Endothelial cell of umbilical vein (primary cell): ENCODE measurements at regions not wholly inside any gene's neighbourhood (a gene's known extent, or its start where the extent isn't known, plus 50 kb on each side); places are given as distances from the start of the nearest gene placed in this dataset.

Source experiments
- BruUV-seq: library from RNA; stranded (reverse); fragments of 400-500 nt; replicated peaks from 2 replicates; lab custom pipeline; 2021; lab: Mats Ljungman, UMichigan
- CTCF ChIA-PET: fragments of 300-600, 350-600 bp; sonication (Branson Sonifier 250); formaldehyde crosslinking; loops from one replicate; lab custom pipeline; 2021; ENCODE audit warnings: antibody characterized with exemption, inconsistent platforms; lab: Charles Lee
- POLR2A ChIA-PET: fragments of 300-600, 350-600 bp; sonication (Branson Sonifier 250); formaldehyde crosslinking; loops from one replicate; lab custom pipeline; 2021; ENCODE audit warnings: antibody characterized with exemption, inconsistent platforms; lab: Charles Lee
- DNase-seq: peaks from one replicate; pipeline ENCODE4 v3.0.0-alpha.2; 2011; ENCODE audit warnings: low read depth, low spot score
- FAIRE-seq: peaks from 2 replicates; lab custom pipeline; 2011; peaks lifted over from hg19 to GRCh38; lab: Jason Lieb, UNC
- H2AFZ ChIP-seq: 2 replicates; pipeline ENCODE4 v1.6.0; 2012; ENCODE audit warnings: low read depth, low read length, control low read depth, inconsistent platforms
- H3K27ac ChIP-seq: 2 replicates; pipeline ENCODE4 v1.5.1; 2011; ENCODE audit warnings: low read depth, mild to moderate bottlenecking, control low read depth, low read length, moderate library complexity; ENCODE audit not compliant: insufficient read depth
- H3K27me3 ChIP-seq, 2 experiments: 2 replicates each; pipeline versions ENCODE4 v1.6.0 to v1.6.1; 2011; ENCODE audit warnings: low read length in 2 of 2, mixed read lengths in 1 of 2; ENCODE audit not compliant: control insufficient read depth in 2 of 2, insufficient read depth in 2 of 2
- H3K36me3 ChIP-seq, 2 experiments: 2 replicates in 1 of 2; 3 replicates in 1 of 2; pipeline ENCODE4 v1.5.1; 2011; ENCODE audit warnings: low read length in 2 of 2, mild to moderate bottlenecking in 1 of 2, moderate library complexity in 1 of 2; ENCODE audit not compliant: control insufficient read depth in 2 of 2, insufficient read depth in 2 of 2; ENCODE audit errors: extremely low read depth in 1 of 2
- H3K4me1 ChIP-seq: 3 replicates; pipeline ENCODE4 v1.5.1; 2011; ENCODE audit warnings: mild to moderate bottlenecking, low read length; ENCODE audit not compliant: control insufficient read depth, insufficient read depth; ENCODE audit errors: extremely low read depth
- H3K4me2 ChIP-seq: 2 replicates; pipeline ENCODE4 v1.6.1; 2011; ENCODE audit warnings: low read length, control low read depth, mixed read lengths; ENCODE audit not compliant: insufficient read depth
- H3K4me3 ChIP-seq, 3 experiments: fragments of 200-600 bp in 1 of 3; sonication (generic), shearing (Covaris generic) in 1 of 3; replicated peaks in 1 of 3; 2 replicates each; pipeline ENCODE4 v1.5.1; 2011 to 2016; ENCODE audit warnings: control low read depth in 3 of 3, low read length in 3 of 3, mild to moderate bottlenecking in 2 of 3, inconsistent platforms in 1 of 3, low read depth in 1 of 3, moderate library complexity in 1 of 3; ENCODE audit not compliant: insufficient read depth in 1 of 3
- H3K79me2 ChIP-seq: 2 replicates; pipeline ENCODE4 v1.6.0; 2012; ENCODE audit warnings: low read length, inconsistent platforms; ENCODE audit not compliant: control insufficient read depth, insufficient read depth
- H3K9ac ChIP-seq: replicated peaks from 2 replicates; pipeline ENCODE3; 2011; ENCODE audit warnings: low read length, control low read depth; ENCODE audit not compliant: insufficient read depth; ENCODE audit errors: extremely low read depth
- H3K9me1 ChIP-seq: replicated peaks from 3 replicates; pipeline ENCODE4 v1.6.0; 2011; ENCODE audit warnings: mild to moderate bottlenecking, low read length; ENCODE audit not compliant: control insufficient read depth, insufficient read depth; ENCODE audit errors: extremely low read depth
- H3K9me3 ChIP-seq: replicated peaks from 2 replicates; pipeline ENCODE4 v1.5.1; 2012; ENCODE audit warnings: low read length, inconsistent platforms; ENCODE audit not compliant: control insufficient read depth, insufficient read depth
- H4K20me1 ChIP-seq: replicated peaks from 2 replicates; pipeline ENCODE3; 2011; ENCODE audit warnings: mild to moderate bottlenecking, low read length; ENCODE audit not compliant: control insufficient read depth, insufficient read depth; ENCODE audit errors: extremely low read depth
- EZH2 ChIP-seq: IDR thresholded peaks from 2 replicates; pipeline ENCODE4 v1.6.1; 2012; ENCODE audit warnings: borderline replicate concordance, low read depth, mild to moderate bottlenecking, moderate library complexity, low read length, inconsistent platforms; ENCODE audit not compliant: severe bottlenecking
- FOS ChIP-seq: IDR thresholded peaks from 2 replicates; pipeline ENCODE4 v1.6.1; 2011; ENCODE audit warnings: mild to moderate bottlenecking, low read length, moderate library complexity, borderline replicate concordance; ENCODE audit not compliant: insufficient read depth
- GATA2 ChIP-seq: IDR thresholded peaks from 2 replicates; pipeline ENCODE4 v1.7.0; 2011; ENCODE audit warnings: low read depth, mild to moderate bottlenecking, moderate library complexity, mixed read lengths, low read length; ENCODE audit not compliant: insufficient read length, insufficient read depth
- JUN ChIP-seq: IDR thresholded peaks from 2 replicates; pipeline ENCODE4 v1.6.1; 2011; ENCODE audit warnings: borderline replicate concordance, low read depth; ENCODE audit not compliant: insufficient read length, insufficient read depth
- MYC ChIP-seq: IDR thresholded peaks from one replicate; pipeline ENCODE4 v1.6.1; 2011; ENCODE audit warnings: mild to moderate bottlenecking, low read depth, low read length
- POLR2A ChIP-seq: IDR thresholded peaks from 2 replicates; pipeline ENCODE4 v1.6.1; 2012; ENCODE audit warnings: low read depth, mild to moderate bottlenecking, control low read depth, low read length
- POLR2AphosphoS5 ChIP-seq: IDR thresholded peaks from 2 replicates; pipeline ENCODE4 v1.6.1; 2012; ENCODE audit warnings: low read depth, mild to moderate bottlenecking, control low read depth, low read length, moderate library complexity; ENCODE audit not compliant: insufficient read depth
- dilution Hi-C: fragments of 300-500 bp; cut with MboI; formaldehyde crosslinking; loops from one replicate; pipeline ENCODE4 v1.15.0; 2019; ENCODE audit warnings: low sequenced_read_pairs; ENCODE audit not compliant: extremely low pct_ligation_motif_present
- intact Hi-C: fragments of 100-400 bp; cut with micrococcal nuclease; formaldehyde crosslinking; loops from one replicate; pipeline ENCODE4 v1.10.0; 2022
- TF ChIP-seq, protein P1 (sequence below), 2 donors: IDR thresholded peaks; 1 replicate in 1 of 2; 2 replicates in 1 of 2; pipeline ENCODE4 v1.5.1; 2011; ENCODE audit warnings: low read length in 2 of 2, mild to moderate bottlenecking in 2 of 2, moderate library complexity in 2 of 2, control low read depth in 1 of 2, inconsistent platforms in 1 of 2, low read depth in 1 of 2; ENCODE audit not compliant: insufficient read depth in 1 of 2; ENCODE audit errors: extremely low read depth in 1 of 2

DNA sequence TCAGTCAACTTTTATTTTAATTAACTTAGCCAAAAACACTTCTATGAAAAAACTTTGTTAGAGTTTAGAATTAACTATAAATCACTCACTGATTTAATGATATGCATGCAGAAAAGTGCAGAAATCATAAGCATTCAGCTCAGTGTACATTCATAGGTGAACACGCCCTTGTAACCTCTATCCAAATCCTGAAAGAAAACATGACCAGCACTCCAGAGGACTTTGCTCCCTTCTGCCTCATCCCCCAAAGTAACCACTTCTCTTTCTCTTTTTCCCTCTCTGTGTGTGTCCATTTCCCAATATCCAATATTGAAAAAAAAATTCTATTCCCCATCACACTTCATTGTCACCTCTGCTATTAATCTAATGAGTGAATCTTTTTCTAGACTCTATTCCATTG is 197.1 kb upstream of the FAR2 start:
- POLR2A ChIA-PET = no interaction called here
- H4K20me1 ChIP-seq = no peaks in the 10 kb centered on the region
- no peaks in the 10 kb centered on the region for H3K9me1 ChIP-seq
- no peak overlapping the region for H3K9ac ChIP-seq
- H3K36me3 ChIP-seq = no peaks in the 10 kb centered on the region
- H2AFZ ChIP-seq = no peak overlapping the region
- no peak for DNase-seq
- no peaks in the 10 kb centered on the region for H3K9me3 ChIP-seq
- intact Hi-C loops = loop anchor here (2.0 kb wide), 1 partner anchor 17 kb away; no protein-coding TSS in a partner anchor
- H3K4me3 ChIP-seq = no peak overlapping the region
- CTCF ChIA-PET = no interaction called here
- no TSS peak for BruUV-seq
- H3K79me2 ChIP-seq = no peaks in the 10 kb centered on the region
- FAIRE-seq = no peak
- dilution Hi-C loops = no loop called here
- no peaks in the 10 kb centered on the region for H3K27me3 ChIP-seq
- peaks cover 20% of the 10 kb centered on the region for H3K4me1 ChIP-seq
- no peak overlapping the region for H3K4me2 ChIP-seq
- H3K27ac ChIP-seq = no peak overlapping the region
- TF ChIP-seq POLR2AphosphoS5 (no peak), EZH2 (no peak)
- TF ChIP-seq, protein P1, sequence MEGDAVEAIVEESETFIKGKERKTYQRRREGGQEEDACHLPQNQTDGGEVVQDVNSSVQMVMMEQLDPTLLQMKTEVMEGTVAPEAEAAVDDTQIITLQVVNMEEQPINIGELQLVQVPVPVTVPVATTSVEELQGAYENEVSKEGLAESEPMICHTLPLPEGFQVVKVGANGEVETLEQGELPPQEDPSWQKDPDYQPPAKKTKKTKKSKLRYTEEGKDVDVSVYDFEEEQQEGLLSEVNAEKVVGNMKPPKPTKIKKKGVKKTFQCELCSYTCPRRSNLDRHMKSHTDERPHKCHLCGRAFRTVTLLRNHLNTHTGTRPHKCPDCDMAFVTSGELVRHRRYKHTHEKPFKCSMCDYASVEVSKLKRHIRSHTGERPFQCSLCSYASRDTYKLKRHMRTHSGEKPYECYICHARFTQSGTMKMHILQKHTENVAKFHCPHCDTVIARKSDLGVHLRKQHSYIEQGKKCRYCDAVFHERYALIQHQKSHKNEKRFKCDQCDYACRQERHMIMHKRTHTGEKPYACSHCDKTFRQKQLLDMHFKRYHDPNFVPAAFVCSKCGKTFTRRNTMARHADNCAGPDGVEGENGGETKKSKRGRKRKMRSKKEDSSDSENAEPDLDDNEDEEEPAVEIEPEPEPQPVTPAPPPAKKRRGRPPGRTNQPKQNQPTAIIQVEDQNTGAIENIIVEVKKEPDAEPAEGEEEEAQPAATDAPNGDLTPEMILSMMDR (IDR thresholded peaks at IDR 0.05; ENCODE audit: extremely low read depth in 1 of 2, insufficient read depth in 1 of 2, low read depth in 1 of 2, low read length in 2 of 2) = no peak

DNA sequence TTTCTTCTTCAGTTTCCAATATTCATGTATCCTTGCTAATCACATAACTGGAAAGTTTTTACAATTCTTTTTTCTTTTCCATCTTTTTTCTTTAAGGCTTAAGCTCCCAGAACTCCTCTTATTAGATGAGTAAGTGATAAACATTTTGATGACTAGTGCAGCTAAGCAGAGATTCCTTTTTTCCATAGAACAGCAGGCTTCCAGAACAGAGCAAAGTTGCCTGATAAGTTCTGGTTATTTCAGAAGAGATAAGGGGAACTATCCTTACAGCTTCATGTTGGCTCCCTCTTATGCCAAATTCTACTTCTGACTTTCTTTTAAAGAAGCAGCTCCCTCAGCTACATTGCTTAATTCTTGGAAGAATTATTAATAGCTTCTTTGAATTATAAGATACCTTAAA is 194.7 kb upstream of the FAR2 start:
- Histone ChIP-seq H3K9me3 (no peaks in the 10 kb centered on the region), H3K27me3 (no peaks in the 10 kb centered on the region), H2AFZ (no peak overlapping the region), H3K79me2 (no peaks in the 10 kb centered on the region), H3K4me3 (no peak overlapping the region), H3K36me3 (no peaks in the 10 kb centered on the region), H3K27ac (no peak overlapping the region), H3K4me1 (peaks cover 31% of the 10 kb centered on the region), H4K20me1 (no peaks in the 10 kb centered on the region), H3K4me2 (no peak overlapping the region), H3K9ac (no peak overlapping the region), H3K9me1 (no peaks in the 10 kb centered on the region)
- intact Hi-C loops (no loop called here), dilution Hi-C loops (no loop called here)
- no peak for TF ChIP-seq POLR2A
- TF ChIP-seq, protein P1 (IDR thresholded peaks at IDR 0.05; ENCODE audit: extremely low read depth in 1 of 2, insufficient read depth in 1 of 2, low read depth in 1 of 2, low read length in 2 of 2) = no peak
- no peak for TF ChIP-seq GATA2
- TF ChIP-seq EZH2 = no peak
- TF ChIP-seq JUN = no peak
- no peak for TF ChIP-seq MYC
- TF ChIP-seq FOS = no peak
- BruUV-seq = no TSS peak
- ChIA-PET CTCF (no interaction called here), POLR2A (no interaction called here)
- FAIRE-seq = no peak
- no peak for DNase-seq
